NCI-H510A treated with DMSO at 0.1 percent for 48 hours (cell line): ENCODE measurements at regions not wholly inside any gene's neighbourhood (a gene's known extent, or its start where the extent isn't known, plus 50 kb on each side); places are given as distances from the start of the nearest gene placed in this dataset.
A peak's percentile ranks its signal among the peaks of the same experiment; 100 is the strongest.

ENCODE experiments used
- DNase-seq: peaks from one replicate; lab custom pipeline; 2025; lab: John Stamatoyannopoulos, UW

DNA sequence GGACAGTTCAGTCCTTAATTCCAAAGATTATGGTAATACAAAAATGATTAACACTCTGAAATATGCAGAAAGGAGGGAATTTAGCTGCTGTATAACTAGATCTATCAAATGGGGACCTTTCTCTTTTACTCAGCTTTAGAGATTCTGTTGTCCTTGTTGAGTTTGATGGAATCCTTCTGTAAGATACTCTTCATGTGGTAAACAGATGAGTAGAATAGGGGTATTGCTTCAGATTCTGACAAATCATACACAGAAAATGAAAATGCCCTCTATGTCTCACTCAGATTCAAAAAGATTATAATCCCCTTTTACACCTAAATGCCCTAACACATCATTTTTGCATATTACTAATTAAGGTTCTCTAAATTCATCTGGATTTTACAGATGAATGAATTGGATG is 50.7 kb downstream of the ARHGAP35 start:
- no peak for DNase-seq

DNA sequence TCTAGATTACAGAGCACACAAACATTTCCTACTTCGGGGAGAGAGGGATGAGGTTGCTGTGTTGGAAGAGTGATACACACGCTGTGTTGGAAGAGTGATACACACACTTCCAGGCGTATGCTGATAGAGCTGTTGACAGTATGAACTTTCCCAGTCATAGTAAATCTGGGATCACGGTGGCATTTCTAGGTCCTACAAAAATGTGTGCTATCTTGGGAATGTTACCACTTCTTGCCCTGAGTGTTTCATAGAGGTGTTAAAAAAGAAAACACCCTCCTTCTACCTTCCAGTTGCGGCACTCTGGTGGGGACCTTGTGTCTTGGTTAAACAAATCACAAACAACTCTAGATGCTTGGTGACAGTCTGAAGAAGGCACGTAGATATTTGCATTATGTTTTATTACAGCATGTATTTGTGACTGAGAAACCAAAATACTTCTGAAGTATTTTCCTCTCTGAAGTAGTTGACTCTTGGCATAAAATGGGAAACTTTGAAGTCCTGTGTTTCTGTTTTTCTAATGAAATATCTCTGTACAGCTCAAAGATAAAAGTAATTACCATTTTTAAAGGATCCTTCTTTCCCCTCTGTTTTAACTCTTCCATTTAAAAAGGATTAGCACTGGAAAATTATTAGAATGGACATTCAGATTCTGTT is 52.5 kb downstream of the ARHGAP35 start:
- peak; percentile 15 for DNase-seq

DNA sequence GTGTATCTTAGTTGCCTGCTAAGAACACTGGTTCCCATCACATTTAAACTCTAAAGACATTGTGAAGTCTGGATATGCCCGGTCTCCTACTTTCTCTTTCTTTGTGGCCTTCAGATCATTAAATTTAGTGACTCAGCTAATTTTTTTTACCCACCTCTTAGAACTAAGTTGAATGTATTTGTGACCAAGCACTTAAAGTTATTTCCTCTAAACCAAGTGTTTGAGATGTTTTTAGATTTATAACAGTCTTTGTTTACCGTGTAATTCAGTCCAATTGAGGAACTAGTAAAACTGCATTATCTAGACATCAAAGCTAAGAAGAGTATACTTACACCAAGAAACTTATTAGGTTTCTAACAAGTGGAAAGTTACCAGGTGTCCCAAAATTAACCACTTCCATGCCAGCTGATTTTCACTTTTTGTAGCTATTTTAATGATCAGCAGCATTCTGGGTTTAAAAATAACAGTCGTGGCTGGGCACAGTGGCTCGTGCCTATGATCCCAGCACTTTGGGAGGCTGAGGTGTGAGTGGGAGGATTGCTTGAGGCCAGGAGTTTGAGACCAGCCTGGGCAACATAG is 53.1 kb downstream of the ARHGAP35 start:
- peak; percentile 33 for DNase-seq

DNA sequence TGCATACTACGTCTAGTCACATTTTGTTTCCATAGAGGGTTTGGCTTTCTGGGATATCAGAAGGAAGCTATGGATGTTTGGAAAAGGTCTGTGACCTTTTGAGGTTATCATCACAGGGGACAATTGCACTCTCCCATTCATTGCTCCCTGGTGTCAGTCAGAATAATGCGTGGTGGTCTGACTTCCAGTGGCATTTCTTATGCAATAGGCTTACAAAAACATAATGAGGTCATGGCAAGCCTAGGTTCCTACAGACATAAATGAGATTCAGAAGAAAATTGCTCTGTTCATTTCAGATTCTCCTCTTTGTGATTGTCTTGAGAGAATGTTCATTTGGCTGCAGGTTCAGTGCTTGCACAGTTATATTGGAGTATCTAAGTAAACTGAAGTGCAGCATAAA is 54.6 kb downstream of the ARHGAP35 start:
- no peak for DNase-seq

DNA sequence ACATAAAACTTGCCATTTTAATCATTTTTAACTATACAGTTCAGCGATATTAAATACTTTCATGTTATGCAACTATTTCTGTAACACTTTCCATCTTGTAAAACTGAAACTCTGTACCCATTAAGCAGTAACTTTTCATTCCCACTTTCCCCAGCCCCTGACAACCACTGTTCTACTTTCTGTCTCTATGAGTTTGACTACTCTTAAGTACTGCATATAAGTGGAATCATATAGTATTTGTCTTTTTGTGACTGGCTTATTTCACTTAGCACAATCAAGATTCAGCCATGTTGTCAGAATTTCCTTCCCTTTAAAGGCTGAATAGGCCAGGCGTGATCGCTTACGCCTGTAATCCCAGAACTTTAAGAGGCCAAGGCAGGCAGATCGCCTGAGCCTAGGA is 56.2 kb downstream of the ARHGAP35 start:
- no peak for DNase-seq

DNA sequence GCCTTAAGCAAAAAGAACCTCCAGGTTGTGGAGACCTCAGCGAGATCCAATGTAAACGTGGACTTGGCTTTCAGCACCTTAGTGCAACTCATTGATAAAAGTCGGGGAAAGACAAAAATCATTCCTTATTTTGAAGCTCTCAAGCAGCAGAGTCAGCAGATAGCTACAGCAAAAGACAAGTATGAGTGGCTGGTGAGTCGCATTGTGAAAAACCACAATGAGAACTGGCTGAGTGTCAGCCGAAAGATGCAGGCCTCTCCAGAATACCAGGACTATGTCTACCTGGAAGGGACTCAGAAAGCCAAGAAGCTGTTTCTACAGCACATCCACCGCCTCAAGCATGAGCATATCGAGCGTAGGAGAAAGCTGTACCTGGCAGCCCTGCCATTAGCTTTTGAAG is 58.5 kb downstream of the ARHGAP35 start:
- no peak for DNase-seq

DNA sequence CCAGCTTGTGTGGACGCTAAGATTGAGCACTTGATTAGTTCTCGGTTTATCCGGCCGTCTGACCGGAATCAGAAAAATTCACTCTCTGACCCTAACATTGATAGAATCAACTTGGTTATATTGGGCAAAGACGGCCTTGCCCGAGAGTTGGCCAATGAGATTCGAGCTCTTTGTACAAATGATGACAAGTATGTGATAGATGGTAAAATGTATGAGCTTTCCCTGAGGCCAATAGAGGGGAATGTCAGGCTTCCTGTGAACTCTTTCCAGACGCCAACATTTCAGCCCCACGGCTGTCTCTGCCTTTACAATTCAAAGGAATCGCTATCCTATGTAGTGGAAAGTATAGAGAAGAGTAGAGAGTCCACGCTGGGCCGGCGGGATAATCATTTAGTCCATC is 59.6 kb downstream of the ARHGAP35 start:
- no peak for DNase-seq

DNA sequence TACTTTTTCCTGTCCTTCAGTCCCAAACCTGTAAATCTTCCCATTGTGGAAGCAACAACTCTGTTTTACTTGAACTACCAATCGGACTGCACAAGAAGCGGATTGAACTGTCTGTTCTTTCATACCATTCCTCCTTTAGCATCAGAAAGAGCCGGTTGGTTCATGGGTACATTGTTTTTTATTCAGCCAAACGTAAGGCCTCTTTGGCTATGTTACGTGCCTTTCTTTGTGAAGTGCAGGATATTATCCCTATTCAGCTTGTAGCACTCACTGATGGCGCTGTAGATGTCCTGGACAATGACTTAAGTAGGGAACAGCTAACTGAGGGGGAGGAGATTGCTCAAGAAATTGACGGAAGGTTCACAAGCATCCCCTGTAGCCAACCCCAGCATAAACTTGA is 60.3 kb downstream of the ARHGAP35 start:
- DNase-seq: no peak

DNA sequence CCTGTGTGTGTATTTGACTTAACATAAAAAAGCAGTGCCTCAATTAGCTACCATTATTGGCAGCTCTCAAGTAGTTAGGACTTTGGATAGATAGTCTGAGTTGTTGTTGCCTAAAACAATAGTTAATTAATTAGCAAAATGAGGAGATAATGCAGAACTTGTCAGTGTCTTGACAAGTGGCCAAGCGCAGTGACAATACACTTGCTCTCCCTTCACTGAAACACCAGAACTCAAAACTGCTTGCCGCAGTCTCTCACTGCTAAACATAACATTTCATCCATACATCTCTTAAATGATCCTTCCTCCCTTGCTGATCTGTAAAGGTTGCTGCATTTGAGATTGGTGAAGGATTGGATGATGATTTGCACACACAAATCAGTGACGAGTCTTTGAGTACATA is 61.7 kb downstream of the ARHGAP35 start:
- no peak for DNase-seq

DNA sequence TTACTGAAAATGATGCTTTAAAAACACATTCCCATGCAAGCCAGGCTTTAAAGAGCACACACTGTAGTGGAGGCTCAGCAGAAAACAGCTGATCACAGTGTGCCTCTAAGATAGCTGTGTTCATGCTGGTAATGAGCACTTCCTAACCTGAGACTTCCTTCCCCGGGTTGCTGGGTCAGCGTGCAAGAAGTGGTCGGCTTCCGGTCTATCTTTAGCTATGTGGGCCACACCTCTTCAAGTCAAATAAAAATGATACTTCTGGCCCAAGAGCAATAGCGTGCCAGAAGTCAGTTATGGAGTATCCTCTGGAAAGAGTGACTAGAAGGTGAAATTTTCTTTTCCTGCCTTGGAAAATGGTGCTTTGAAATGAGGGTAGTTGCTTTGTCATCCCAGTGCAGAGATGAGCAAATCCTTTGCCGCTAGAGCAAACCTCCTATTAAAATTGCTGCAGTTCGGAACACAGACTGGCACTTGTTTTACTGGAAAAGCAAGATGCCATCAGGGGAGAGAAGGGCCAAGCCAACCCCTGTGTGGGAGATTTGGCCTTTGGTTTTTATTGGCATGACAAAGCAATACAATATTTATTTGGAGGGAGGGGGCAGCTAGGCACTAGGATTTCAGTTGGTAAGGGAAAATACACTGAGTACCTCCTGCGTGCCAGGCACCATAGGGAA is 64.2 kb downstream of the ARHGAP35 start:
- DNase-seq: no peak

DNA sequence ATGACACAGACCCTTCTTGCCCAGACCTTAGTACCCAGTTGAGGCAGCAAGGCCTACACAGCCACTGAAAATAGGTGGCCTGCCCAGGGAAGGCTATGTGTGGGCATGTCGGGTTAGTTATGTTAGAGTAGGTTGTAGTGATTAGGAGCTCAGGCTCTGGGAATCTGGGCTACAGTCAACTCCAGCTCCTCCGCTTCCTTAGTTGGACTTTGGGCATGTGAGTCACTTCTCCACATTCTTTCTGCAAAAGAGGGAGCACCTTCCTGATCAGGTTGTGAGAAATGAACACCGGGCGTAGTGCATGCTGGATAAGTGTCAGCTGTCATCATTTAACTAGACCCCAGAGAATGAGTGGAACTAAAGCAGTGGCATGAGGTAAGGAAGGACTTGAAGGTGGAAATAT is 64.8 kb downstream of the ARHGAP35 start:
- DNase-seq: no peak

DNA sequence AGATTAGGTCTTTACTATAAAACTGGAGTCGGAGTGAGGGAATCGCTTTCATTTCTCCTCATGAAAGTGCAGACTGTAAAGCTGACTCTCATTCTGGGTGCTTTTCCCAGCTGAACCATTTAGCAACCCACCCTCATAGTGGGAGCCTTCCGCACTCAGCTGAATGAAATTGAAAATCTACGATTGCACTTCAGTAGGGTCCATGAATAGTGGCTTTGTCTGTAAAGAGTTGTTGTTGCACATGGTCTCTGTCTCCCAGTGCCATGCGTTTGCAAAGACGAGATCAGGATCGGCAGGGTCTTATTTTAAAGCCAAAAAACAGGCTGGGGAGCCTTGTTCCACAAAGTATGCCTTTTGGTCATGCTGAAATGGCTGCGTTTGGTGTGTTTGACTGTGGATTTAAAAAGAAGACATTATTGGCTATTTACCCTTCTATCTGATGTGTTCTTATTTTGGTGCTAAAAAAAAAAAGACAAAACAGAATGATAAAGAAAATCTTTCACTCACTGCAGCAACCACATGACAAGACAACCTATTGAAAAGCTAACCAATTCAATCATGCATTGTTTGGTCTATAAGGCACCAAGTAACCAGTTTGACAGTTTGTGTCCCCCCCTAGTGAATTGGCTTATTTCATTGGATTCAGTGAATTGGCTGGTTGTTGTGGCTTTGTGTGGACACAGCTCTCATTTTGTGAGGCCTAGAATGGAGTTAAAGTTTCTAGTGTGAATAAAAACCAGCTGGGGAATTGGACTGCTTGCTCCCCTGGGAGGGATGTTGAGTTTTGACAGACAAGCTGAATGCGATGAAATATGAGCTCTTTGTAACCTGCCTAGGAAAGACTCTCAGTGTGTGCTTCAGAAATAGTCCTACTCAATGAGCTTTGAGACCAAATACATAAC is 65.6 kb downstream of the ARHGAP35 start:
- DNase-seq: no peak

DNA sequence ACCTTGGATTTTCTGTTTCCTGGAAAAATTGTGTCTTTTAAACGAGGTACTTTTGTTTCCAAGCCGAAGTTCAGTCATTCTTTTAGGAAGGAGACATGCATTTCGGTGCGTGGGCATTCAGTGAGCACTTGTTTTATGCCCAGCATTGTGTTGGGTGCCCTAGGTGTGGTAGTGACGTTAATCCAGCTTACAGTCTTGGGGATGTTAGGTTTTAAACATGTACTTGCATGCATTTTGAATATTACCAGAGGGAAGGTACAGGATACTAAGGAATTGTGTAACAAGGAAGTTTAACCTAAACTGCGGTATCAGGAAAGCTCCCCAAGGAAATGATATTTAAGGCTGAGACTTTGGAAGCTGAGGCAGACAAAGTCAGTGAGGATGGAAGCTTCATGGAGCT is 66.3 kb downstream of the ARHGAP35 start:
- DNase-seq: no peak

DNA sequence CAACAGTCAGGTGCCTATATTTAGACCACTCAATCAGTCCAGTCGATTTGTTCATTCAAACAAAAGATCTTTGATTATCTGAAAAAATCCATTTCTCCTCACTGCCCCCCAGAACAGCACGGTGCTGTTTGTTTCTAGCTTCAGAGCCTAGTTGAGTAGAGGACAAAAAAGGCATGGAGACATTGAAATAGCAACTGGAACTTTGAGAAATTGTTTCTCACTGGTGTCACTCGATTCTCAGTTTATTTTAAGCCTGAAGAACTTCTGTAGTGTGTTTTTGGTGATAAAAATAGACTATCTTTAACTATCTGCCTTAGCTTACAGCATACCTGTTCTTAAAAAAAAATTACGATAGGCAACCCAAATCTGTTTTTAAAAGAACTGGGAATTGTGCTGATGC is 67.1 kb downstream of the ARHGAP35 start:
- no peak for DNase-seq

DNA sequence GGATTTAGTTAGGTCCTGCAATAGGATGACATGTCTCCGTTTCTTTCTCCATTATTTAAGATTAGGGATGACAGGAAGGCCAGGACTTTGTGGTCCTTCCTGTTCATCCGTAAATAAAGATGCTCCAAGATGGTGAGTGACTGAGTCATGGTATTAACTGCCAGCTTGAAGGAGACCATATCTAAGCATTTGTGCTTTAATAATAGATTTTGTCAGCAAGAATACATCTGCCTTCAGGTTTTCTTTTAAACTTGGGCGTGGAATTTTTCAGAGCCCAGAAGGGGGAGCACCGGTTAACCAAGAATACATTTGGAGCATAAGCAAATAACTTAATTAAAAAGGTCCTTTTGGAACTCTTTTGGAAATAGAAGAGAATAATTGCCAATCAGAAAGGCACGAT is 68.2 kb downstream of the ARHGAP35 start:
- DNase-seq: no peak

DNA sequence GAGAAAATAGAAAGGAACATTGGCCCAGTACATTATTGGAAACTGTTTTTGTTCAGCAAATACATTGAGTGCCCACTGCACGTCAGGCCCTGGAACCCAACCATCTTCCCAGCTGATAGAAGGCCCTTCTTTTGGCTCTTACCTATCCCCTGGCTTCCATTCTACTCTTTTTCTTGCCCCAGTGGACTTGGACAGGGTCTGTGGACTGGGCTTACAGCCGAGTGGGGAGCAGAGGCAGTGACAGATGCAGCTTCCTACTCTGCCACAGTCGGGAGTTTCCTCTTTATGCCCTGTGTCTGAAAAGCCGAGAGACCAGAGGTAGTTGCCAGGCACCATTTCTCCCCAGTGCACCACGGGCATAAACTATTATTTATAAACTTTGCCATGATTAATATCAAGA is 70.4 kb downstream of the ARHGAP35 start:
- DNase-seq: no peak

DNA sequence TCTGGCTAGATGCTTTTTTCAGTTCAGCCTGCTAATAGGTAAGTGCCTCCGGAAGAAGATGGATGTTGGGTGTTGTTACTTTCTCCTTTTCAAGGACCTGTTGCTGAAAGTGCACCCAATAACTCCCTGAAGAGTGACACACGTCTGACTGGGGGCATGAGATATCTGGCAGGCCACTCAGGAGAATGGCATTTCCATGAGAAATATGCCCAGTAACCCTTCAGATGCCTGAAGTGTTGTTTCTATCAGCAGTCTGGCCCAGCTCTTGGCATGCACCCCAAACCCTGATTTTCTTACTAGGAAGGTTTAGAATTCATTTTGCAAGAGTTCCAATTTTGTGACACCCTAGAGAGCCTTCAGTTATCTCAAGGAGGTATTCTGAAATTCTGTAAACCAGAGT is 71.5 kb downstream of the ARHGAP35 start:
- no peak for DNase-seq

DNA sequence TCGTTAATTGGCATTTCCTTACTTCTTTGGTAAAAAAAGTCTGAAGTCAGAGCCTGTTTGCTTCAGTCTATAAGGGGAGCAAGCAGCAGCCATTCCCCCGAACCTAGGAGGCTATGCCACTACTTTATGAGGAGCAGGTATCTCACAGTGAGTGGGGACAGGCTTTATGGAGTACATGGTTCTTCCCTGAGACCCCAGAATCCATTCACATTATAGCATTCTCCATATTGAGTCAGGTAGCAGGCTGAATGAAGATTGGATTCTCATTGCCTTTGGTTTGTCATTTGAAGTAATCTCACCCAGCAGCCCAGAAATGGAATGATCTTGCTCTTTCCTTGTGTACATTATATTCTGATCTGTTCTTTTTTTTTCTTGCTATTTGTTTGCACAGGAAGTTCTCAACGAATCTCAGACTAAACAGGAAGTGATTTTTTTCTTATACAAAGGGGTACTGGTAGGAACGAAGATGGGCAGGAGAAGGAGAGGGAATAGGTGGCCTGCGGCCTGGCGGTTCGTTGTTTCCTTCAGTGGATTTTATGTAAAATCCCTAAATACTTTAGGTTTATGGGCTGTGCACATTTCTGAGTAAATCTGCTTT is 74.4 kb downstream of the ARHGAP35 start:
- DNase-seq: no peak

DNA sequence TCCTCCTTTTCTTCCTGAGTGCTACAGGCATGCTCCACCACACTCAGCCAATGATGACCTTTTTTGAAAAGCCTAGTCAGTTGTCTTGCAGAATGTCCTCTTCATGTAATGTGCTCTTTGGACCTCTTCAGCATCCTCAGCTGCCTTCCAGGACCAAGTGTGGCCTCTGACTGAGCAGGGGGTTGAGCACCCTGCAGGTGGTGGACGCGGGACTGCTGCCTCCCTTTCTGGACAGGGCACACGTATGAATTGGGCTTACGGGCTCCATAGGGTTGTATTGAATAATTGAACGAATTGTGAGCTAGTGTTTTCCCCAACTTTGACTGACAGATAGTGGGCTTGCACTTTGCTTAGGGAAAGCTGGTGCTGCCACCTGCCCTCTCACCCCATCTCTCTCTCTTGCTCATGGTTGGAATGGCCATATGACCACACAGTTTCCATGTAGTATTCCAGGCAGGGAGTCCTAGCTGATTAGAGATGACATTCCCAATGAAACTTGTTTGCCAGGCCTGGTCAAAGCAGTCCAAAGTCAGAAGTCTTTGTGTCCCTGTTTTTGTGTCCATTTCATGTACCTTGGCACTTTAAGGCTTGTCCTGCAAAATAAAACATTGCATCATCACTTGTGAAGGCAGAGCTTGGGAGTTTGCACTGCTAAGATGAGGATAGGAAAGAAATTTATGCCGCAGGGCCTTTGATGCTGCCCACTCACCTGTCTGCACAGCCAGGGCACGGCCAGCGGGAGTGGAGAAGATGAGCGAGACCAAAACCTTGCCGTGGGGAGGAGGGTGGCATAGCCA is 76.3 kb upstream of the NPAS1 start:
- no peak for DNase-seq

DNA sequence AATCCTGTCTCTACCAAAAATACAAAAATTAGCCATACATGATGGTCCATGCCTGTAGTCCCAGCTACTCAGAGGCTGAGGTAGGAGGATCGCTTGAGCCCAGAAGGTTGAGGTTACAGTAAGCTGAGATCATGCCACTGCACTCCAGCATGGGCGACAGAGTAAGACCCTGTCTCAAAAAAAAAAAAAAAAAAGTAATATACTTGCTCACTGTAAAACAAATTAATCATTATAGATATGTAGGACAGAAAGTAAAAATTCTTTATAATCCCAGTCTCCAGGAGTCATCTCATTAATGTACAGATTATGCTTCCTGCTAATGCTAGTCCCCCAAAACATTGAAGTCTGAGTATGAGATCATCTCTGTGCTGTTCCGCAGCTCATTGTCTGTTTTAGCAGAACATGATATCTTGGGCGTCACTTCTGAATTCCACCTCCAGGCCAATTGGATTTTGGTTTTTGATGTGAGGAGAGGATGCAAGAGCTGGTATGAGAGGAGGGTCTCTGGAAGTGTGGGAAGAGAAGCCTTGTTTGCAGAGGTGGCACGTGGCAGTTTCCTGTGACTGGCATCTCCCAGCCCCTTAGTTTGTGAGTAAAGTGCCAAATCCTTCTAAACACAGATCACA is 75.4 kb upstream of the NPAS1 start:
- DNase-seq: peak; percentile 37
